GM19043 (cell line): ENCODE measurements at regions not wholly inside any gene's neighbourhood (a gene's known extent, or its start where the extent isn't known, plus 50 kb on each side); places are given as distances from the start of the nearest gene placed in this dataset.

ENCODE experiments used
- ATAC-seq: cut with Tn5 transposase; IDR thresholded peaks from one replicate; pipeline ENCODE4 v1.9.1; 2021; ENCODE audit warnings: low read depth; ENCODE audit not compliant: unreplicated experiment

- no peak for ATAC-seq
These were observed 622.9 kb upstream of the ADAMTS5 start for GRCh38 chr21:27589781-27590180.

GRCh38 chr21:27586986-27587385, 620.1 kb upstream of the ADAMTS5 start:
- ATAC-seq: no peak

GRCh38 chr21:27586326-27586725, 619.4 kb upstream of the ADAMTS5 start:
- no peak for ATAC-seq

- no peak for ATAC-seq
These were observed 617.4 kb upstream of the ADAMTS5 start for GRCh38 chr21:27584256-27584655.

- ATAC-seq: no peak
These were observed 616.1 kb upstream of the ADAMTS5 start for GRCh38 chr21:27582948-27583430.

GRCh38 chr21:27582246-27582947, 615.5 kb upstream of the ADAMTS5 start:
- ATAC-seq: no peak

GRCh38 chr21:27581168-27581567, 614.3 kb upstream of the ADAMTS5 start:
- no peak for ATAC-seq

GRCh38 chr21:27580276-27580675, 613.4 kb upstream of the ADAMTS5 start:
- no peak for ATAC-seq

- ATAC-seq: no peak
These were observed 611.9 kb upstream of the ADAMTS5 start for GRCh38 chr21:27578741-27579265.

GRCh38 chr21:27572696-27573095, 605.8 kb upstream of the ADAMTS5 start:
- ATAC-seq: no peak

GRCh38 chr21:27571706-27572105, 604.8 kb upstream of the ADAMTS5 start:
- ATAC-seq: no peak

GRCh38 chr21:27570306-27570868, 603.5 kb upstream of the ADAMTS5 start:
- ATAC-seq: no peak

- no peak for ATAC-seq
These were observed 602.9 kb upstream of the ADAMTS5 start for GRCh38 chr21:27569831-27570230.

- no peak for ATAC-seq
These were observed 602.2 kb upstream of the ADAMTS5 start for GRCh38 chr21:27569091-27569490.

- ATAC-seq: no peak
These were observed 600.5 kb upstream of the ADAMTS5 start for GRCh38 chr21:27567381-27567780.

- no peak for ATAC-seq
These were observed 599.6 kb upstream of the ADAMTS5 start for GRCh38 chr21:27566521-27566920.

- no peak for ATAC-seq
These were observed 598.5 kb upstream of the ADAMTS5 start for GRCh38 chr21:27565364-27565763.

- no peak for ATAC-seq
These were observed 597.9 kb upstream of the ADAMTS5 start for GRCh38 chr21:27564684-27565301.

GRCh38 chr21:27562303-27562702, 595.4 kb upstream of the ADAMTS5 start:
- no peak for ATAC-seq

- no peak for ATAC-seq
These were observed 594.2 kb upstream of the ADAMTS5 start for GRCh38 chr21:27561116-27561515.

GRCh38 chr21:27557356-27557755, 590.5 kb upstream of the ADAMTS5 start:
- ATAC-seq: no peak

- no peak for ATAC-seq
These were observed 589.1 kb upstream of the ADAMTS5 start for GRCh38 chr21:27555996-27556395.
